ENCODE measurements at regions not wholly inside any gene's neighbourhood (a gene's known extent, or its start where the extent isn't known, plus 50 kb on each side); places are given as distances from the start of the nearest gene placed in this dataset.

- intact Hi-C loops (cut with micrococcal nuclease) = loop anchor here (5.0 kb wide), 2 partner anchors 66 to 381 kb away; no protein-coding TSS in a partner anchor
Observed at GRCh38 chr12:75656648-75657047, 145.2 kb upstream of the KRR1 start.

GRCh38 chr12:75656210-75656609 lies 144.8 kb upstream of the KRR1 start:
- intact Hi-C loops (cut with micrococcal nuclease) = loop anchor here (5.0 kb wide), 2 partner anchors 66 to 381 kb away; no protein-coding TSS in a partner anchor

GRCh38 chr12:75655315-75655806 lies 144.0 kb upstream of the KRR1 start:
- intact Hi-C loops (cut with micrococcal nuclease) = loop anchor here (2.0 to 5.0 kb wide), 3 partner anchors 15 to 382 kb away; no protein-coding TSS in a partner anchor

GRCh38 chr12:75651342-75651695 lies 139.9 kb upstream of the KRR1 start:
- intact Hi-C loops (cut with micrococcal nuclease) = no loop called here

- intact Hi-C loops (cut with micrococcal nuclease) = no loop called here
Observed at GRCh38 chr12:75650595-75651341, 139.4 kb upstream of the KRR1 start.

GRCh38 chr12:75650100-75650499 lies 138.7 kb upstream of the KRR1 start:
- intact Hi-C loops (cut with micrococcal nuclease) = no loop called here

GRCh38 chr12:75648856-75649255 lies 137.4 kb upstream of the KRR1 start:
- intact Hi-C loops (cut with micrococcal nuclease) = loop anchor here (10.0 kb wide), 1 partner anchor 254 kb away; the partner anchor contains the start of gene GLIPR1L2

- intact Hi-C loops (cut with micrococcal nuclease) = loop anchor here (10.0 kb wide), 1 partner anchor 252 kb away; the partner anchor contains the start of gene GLIPR1L2
Observed at GRCh38 chr12:75646329-75647210, 135.2 kb upstream of the KRR1 start.

- intact Hi-C loops (cut with micrococcal nuclease) = loop anchor here (5.0 to 10.0 kb wide), 4 partner anchors 78 to 388 kb away; partner anchors contain the start of genes GLIPR1, GLIPR1L2 and PHLDA1
Observed at GRCh38 chr12:75644472-75645072, 133.2 kb upstream of the KRR1 start.

- intact Hi-C loops (cut with micrococcal nuclease) = loop anchor here (5.0 to 10.0 kb wide), 4 partner anchors 79 to 389 kb away; partner anchors contain the start of genes GLIPR1, GLIPR1L2 and PHLDA1
Observed at GRCh38 chr12:75643119-75643518, 131.7 kb upstream of the KRR1 start.

- intact Hi-C loops (cut with micrococcal nuclease) = loop anchor here (5.0 to 10.0 kb wide), 4 partner anchors 80 to 390 kb away; partner anchors contain the start of genes GLIPR1, GLIPR1L2 and PHLDA1
Observed at GRCh38 chr12:75642226-75642625, 130.8 kb upstream of the KRR1 start.

GRCh38 chr12:75641031-75641780 lies 129.8 kb upstream of the KRR1 start:
- intact Hi-C loops (cut with micrococcal nuclease) = loop anchor here (1.0 to 10.0 kb wide), 6 partner anchors 14 to 391 kb away; partner anchors contain the start of genes GLIPR1, GLIPR1L2 and PHLDA1

- intact Hi-C loops (cut with micrococcal nuclease) = loop anchor here (10.0 kb wide), 1 partner anchor 916 kb away; the partner anchor contains the start of gene OSBPL8
Observed at GRCh38 chr12:75638792-75639191, 127.4 kb upstream of the KRR1 start.

GRCh38 chr12:75636607-75637006 lies 125.2 kb upstream of the KRR1 start:
- intact Hi-C loops (cut with micrococcal nuclease) = loop anchor here (10.0 kb wide), 1 partner anchor 918 kb away; the partner anchor contains the start of gene OSBPL8

- intact Hi-C loops (cut with micrococcal nuclease) = loop anchor here (10.0 kb wide), 1 partner anchor 919 kb away; the partner anchor contains the start of gene OSBPL8
Observed at GRCh38 chr12:75635606-75636444, 124.4 kb upstream of the KRR1 start.

- intact Hi-C loops (cut with micrococcal nuclease) = loop anchor here (10.0 kb wide), 1 partner anchor 920 kb away; the partner anchor contains the start of gene OSBPL8
Observed at GRCh38 chr12:75634244-75635222, 123.1 kb upstream of the KRR1 start.

- intact Hi-C loops (cut with micrococcal nuclease) = loop anchor here (10.0 kb wide), 1 partner anchor 921 kb away; the partner anchor contains the start of gene OSBPL8
Observed at GRCh38 chr12:75633789-75634188, 122.4 kb upstream of the KRR1 start.

- intact Hi-C loops (cut with micrococcal nuclease) = loop anchor here (10.0 kb wide), 1 partner anchor 922 kb away; the partner anchor contains the start of gene OSBPL8
Observed at GRCh38 chr12:75632442-75632841, 121.0 kb upstream of the KRR1 start.

All from T-helper 2 cell treated with Interferon-gamma antibody and Interleukin-4, amounts not matched to agents 100 ng/mL and 5 ng/mL, for 36 hours (primary cell).